Anterior cingulate cortex (tissue), 58 donors: ENCODE measurements at regions not wholly inside any gene's neighbourhood (a gene's known extent, or its start where the extent isn't known, plus 50 kb on each side); places are given as distances from the start of the nearest gene placed in this dataset.
"Not testable (repeated sequence)": the region's sequence is repeated elsewhere in the genome, so short reads cannot be mapped to it uniquely, and the experiment has no call there.

Source experiments
- DNase-seq, 58 donors: peaks; one replicate each; lab custom pipeline; 2025; lab: John Stamatoyannopoulos, UW

DNA sequence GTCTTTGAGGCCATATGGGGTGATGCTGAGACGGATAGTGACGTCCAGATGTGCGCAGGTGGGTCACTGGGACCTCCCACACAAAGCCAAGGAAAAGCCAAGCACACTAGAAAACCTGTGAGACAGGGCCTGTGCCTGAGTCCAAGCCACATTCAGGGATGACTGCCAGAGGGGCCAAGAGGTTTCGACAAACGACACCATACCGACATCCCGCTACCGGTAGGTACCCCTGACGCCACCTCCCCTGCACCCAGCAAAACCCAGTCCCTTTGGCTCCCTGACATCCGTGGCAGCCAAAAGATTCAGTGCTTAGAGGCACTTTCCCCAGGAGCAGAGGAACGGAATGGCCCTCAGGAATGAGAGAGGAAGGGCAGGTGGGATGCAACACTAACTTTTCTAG is 158.0 kb upstream of the ZNF337 start:
- not testable (repeated sequence) for DNase-seq

DNA sequence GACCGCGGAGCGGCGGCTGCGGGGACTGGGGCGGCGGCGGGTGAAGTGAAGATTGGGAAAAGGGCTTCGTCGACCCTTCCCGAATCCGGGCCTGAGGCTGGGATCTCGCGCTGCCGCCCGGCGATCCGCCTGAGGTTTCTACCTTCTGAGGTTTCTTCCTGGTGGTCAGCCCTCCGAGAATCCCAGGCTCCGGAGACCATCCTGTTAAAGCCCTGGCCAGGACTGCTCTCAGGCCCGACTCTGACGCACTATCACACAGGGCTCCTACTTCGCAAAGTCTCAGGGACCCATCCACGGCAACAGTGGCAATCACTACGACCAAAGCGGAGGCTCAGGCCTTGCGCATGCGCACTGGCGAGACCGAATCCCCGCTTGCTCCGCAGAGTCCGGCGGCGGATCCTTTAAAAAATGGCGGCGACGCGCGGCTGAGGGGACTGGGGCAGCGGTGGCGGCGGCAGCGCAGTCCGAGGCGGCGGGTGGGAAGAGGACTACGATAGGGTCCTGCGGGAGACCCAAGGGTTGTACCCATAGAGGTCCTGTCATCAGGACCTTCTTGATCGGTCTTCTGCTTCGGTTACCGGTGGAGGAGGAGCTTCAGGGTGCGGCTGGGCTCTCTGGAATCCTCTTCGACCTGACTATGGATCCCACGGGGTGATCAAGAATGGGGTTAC is 157.2 kb upstream of the ZNF337 start:
- peak in 56 of 58 donors; percentile 6 to 88 (median 70) for DNase-seq

DNA sequence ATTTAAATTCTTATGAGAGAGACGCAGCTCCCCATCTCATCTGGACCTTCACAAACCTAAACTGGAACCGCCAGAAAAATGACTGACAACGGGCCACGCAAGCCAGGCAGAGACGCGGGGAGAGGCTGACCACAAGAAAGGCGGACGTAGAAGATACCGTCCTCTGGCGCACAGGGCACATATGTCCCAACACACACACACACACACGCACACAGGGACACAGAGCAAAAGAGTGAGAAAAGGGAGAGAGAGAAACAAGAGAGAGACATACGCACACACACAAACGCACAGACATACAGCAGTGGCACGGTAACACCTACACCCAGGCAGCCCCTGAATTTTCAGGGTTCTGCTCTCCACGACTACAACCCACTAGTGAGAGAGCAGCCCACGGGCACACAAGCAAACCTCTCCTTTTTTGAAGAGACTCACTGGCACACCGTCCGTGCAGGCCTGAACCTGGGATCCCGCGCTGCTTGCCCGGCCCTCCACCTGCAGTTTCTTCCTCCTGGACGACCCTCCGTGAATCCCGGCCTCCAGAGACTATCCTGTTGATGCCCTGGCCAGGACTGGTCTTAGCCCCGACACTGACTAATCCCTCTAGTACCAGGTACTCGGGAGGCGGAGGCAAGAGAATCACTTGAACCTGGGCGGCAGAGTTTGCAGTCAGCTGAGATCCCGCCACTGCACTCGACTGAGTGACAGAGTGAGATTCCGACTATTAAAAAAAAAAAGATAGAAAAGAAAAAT is 156.5 kb upstream of the ZNF337 start:
- DNase-seq = not testable (repeated sequence)

DNA sequence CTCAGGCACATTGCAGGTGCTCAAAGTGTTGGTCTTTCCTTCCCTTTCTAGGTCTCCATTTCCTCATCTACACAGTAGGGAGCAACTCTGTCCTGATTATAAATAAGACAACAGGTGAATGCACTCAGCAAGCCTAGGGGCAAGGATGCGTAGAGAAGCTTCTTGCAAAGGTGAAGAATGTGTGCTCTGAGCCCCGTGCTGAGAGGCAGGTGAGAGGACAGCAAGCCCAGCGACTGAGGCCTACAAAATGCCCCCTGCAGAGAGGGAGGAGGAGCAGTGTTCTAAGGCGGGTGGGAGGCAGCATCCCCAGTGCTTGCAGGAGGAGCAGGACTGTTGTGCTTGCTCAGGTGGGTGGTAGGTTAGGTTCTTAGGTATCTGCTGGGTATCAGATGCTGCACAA is 153.5 kb upstream of the ZNF337 start:
- DNase-seq = not testable (repeated sequence)

DNA sequence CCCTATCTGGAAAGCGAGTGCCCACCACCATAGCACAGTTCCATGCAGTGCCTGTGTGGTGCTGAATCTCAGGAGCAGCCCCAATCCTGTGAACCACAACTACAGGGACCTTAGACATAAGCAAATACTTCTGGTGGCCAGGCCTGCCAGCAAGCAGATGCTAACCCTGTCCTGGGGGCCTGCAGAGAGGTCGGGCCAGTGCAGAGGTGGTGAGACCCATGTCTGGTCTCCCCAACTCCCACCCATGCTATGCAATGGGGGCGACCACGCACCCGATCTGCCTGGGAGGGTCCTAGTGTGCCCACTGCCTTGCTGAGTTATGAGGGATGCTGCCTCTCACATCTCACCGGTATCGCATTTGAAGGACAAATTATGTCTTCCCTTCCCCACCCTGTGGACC is 151.6 kb upstream of the ZNF337 start:
- DNase-seq = no peak

DNA sequence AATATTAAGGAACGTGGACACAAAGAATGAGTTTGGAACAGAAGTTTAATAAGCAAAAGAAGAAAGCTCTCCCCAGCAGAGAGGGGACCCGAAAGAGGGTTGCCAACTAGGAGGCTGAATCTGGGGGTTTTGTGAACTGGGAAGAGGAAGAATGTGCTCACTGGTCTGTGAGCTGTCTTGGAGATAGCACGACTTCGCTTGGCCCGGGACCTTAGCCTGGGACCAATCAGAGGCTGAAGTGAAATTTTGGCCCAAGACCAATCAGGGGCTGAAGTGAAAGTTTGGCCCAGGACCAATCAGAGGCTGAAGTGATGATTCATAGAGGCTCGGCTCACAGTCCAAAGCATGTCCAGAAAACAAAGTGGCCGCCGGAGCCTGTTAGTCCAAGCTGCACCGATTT is 148.0 kb upstream of the ZNF337 start:
- DNase-seq = not testable (repeated sequence)

DNA sequence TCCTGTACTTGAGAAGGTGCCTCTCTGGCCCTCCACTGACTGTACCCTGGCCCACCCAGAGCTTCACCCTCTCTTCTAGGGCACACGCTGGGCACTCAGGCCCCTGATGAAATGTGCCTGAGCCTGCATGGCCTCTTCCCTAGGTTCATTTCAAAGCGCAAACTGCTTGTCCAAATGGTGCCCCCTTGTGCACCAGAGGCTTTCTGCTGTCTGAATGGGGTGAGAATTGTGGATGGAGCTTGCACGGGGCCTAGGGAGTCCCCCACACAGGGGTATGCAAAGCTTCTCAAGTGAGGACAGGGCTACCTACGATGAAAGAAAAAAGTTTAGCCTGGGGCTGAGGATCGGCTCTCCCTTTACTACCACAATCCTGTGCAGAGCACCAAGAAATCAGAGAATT is 116.9 kb upstream of the ZNF337 start:
- DNase-seq = not testable (repeated sequence)

DNA sequence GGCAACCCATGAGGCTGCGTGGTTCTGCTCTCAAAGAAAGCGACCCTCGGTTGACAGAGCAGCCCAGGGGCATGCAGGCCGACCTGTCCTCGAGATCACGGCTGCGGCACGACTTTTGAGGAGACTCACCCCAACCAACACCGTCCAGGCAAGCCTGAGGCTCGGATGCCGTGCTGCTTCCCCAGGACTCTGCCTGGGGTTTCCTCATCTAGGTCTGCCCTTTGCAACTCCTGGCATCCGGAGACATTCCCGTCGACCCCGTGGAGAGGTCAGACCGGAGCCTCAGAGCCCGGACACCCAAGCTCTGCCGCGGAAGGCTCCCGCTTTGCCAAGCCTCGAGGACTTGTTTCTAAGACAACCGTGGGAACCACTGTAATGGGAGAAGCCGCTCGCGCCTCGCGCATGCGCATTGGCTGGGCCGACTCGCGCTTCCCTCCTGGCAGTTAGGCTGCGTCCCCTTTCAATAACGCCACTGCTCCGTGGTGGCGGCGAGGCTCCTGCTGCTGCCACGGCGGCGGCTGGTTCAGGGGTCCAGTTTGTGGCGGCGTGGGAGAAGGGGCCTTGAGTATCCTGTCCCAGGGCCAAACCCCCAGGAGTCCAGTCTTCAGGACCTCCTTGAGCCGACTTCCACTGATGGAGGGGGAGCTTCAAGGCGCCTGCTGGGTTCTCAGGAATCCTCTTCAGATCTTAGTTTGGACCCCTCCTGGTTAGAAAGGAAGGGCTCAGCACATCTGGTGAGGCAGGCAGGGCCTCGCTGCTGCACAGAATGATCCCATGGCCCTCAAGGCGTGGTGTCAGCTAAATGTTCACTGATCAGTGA is 101.7 kb upstream of the ZNF337 start:
- DNase-seq = not testable (repeated sequence)

DNA sequence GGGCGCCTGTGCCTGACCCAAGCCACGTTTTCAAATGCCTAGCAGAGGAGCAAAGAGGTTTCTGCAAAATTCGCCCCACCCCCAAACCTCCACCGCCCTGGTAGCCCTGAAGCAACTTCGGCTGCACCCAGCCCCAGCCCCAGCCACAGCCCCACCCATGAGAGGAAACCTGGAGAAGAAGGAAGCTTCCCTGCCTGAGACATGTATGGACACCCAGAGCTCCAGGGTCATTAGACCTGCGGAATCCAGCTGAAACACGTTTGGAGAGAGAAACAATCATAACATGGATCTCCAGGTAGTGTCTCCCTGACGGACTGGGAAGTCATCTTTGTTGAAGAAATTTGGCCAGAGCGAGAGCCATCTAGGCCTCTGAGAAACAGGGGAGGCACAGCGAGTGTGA is 100.4 kb upstream of the ZNF337 start:
- not testable (repeated sequence) for DNase-seq

DNA sequence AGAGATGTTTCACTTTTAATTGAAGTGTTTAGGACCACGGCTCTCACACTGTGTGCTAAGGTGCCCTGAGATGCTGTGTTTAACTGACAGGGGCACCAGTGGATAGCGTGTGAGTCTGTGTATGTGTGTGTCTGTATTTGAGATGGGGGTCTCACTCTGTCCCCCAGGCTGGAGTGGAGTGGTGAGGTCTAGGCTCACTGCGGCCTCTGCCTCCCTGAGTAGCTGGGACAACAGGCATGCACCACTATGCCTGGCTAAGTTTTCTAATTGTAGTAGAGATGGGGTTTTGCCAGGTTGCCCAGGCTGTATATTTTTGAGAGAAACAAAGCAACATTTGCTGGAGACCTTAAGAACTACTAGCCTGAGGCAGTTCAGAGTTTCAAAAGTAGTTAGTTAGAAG is 80.6 kb upstream of the ZNF337 start:
- not testable (repeated sequence) for DNase-seq

DNA sequence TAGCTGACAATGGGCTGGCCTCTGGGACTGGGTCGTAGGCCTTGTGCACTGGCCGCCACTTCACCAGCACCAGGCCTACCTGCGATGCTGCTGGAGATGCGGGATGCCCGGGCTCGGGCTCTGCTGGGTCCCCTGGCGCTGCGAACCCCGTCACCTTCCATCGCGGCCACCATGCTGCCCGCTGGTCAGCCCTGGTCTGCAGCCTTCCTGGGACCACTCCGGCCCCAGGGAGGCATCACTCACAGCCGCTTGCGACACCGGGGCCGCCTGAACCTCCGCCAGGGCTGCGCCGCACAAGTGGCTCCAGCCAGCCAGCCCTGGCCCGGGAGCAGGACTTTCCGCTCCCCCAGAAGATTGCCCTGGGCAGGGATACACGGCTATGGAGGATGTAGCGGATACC is 78.1 kb upstream of the ZNF337 start:
- DNase-seq = not testable (repeated sequence)

DNA sequence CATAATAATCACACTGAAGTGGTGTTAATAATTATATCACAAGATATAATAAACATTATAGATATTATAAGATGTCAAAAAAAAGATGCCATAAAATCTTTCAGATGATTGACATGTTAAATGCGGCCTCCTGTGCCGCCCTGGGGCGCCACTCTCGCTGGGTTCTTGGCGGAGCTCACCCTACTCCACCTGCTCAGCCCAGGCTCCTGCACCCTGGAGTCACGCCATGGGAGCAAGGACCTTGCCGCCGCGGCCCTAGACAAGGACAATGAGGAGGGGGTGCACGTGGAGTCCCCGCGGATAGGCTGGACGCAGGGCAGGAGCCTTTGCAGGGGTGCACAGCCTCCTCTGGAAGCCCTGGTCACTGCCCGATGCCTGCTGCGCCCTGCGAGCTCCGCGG is 77.5 kb upstream of the ZNF337 start:
- not testable (repeated sequence) for DNase-seq

DNA sequence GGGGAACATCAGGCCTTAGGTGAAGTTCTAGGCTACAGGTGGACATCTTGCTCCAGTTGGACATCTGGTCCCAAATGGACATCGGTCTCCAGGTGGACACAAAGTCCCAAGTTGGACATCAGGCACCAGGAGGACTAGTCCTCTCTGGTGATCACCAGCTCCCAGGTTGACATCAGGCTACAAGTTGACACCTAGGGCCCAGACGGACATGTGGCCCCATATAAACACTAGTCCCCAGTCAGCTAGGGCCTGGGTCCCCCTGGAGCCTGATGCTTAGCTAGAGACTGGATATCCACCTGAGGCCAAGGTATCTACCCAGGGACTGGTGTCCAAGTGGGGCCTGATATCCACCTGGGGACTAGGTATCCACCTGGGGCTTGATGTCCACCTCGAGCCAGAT is 75.8 kb upstream of the ZNF337 start:
- DNase-seq = not testable (repeated sequence)

DNA sequence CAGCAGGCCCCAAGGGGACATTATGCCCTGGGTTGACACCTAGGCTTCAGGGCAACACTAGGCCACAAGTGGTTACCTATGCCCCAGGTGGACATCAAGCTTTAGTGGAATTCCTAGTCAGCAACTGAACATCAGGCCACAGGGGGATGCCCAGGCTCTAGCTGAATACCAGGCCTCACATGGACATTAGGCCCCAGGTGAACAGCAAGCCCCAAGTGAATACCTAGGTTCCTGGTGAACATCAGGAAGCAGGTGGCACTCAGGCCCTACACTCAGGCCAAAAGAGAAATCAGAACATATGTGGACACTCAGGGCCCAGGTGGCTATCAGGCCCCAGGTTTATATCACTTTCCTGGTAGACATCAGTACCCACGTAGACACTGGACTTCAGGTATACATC is 75.2 kb upstream of the ZNF337 start:
- not testable (repeated sequence) for DNase-seq

DNA sequence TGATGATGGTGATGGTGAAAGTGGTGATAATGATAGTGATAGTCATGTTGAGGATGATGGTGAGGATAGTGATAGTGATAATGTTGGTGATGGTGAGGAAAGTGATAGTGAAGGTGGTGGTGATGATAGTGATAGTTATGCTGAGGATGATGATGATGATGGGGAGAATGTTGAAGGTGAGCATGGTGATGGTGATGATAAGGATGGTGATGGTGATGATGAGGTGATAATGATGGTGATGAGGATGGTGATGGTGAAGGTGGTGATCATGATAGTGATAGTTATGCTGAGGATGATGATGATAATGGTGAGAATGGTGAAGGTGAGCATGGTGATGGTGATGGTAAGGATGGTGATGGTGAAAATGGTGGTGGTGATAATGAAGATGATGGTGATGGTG is 64.9 kb upstream of the ZNF337 start:
- no peak for DNase-seq

DNA sequence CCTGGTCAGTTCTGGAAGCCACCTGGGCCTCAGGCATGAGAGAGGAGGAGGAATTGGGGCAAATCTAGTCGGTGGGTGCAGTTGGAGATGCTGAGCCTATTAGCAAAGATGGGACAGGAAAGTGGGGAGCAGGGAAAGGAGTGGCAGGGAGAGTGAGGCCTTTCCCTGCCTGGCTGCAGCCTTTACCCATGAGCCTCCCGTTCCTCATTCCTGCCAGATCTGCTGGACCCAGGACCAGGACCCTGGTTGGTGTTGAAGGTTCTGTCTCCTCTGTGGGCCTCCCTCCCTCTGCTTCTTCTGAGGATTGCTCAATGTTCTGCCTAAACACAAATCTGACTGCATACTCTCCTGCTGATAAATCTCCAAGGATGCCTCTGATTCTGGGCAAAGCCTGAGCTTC is 64.4 kb upstream of the ZNF337 start:
- not testable (repeated sequence) for DNase-seq

DNA sequence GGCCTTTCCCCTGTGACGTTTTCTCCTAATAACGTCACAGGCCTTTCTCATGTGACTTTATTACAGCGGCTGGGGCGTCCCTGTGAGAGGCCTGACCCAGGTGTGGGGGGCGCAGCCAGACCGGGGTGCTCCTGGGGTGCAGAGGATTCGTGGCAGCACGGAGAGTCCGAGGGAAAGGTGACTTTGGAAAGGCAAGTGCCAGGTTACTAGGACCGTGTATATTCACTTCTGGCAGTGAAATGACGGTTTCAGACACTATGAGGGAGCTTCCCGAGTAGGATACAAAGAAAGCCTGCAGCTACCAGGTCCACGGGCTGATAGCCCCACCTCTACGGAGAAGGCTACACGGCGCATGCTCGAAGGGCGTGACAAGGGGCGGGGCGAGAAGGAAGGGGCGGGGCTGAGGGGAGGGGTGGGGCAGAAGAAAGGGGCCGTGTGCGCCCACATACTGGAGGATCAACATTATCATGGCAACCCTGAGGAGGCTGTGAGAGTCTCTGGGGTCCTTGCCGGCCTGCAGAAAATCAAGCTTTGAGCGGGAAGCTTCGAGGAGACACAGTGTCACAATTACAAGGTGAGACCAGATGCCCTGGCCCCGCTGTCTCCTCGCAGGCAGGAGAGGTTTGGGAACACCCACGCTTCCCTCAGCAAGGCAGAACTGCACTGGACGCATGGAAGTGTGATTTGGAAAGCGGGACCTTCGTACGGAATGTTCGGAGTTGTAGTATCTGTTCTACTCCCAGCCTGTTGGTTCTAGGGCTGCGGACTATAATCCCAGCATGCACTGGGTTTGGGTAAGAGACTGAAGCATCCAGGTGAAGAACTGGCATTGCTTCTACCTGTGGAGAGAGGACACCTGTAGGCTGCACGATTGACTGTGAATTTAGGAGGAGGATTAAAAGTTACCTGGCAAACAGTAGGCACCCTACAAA is 54.4 kb upstream of the ZNF337 start:
- peak in 30 of 58 donors; percentile 1 to 45 (median 26) for DNase-seq

DNA sequence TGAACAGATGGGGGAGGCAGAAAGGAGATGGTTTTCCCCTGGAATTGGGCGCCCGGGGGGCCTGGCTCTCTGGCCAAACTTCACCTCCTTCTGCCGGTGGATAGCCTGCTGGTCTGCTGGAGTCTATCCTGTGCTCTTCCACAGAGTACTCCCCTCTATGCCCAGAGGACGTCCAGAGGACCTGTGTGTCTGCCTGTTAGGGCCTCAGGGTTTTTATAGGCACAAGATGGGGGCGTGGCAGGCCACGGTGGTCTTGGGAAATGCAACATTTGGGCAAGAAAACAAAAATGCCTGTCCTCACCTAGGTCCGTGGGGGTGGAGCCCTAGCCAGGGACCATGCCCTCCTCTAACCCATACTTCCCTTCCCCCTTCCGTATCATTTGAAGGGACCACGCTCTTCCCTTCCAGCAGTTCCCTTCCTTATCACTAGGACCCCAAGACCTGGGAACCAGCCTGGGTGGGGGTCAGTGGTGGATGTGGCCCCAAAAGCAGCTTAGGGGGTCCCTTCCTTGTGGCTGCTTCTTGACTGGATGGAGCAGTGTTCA is 53.6 kb upstream of the ZNF337 start:
- no peak for DNase-seq

DNA sequence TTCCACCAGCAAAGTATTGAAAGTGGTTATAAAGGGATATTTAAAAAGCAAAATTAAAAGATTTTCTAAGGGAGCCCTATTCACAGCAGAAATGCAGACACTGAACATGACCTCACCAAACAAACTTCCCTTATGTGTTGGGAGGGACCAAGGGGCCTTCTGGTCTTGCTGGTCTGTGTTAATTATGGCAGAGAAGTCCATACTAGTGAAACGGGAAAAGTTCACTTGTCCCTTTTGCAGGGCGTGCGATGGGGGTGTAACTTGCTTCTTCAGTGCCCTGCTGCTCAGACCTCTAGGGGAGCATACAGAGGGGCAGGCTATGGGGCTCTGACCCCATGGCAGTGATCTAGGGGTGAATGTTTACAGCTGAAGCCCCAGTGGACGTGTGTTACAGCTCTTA is 53.0 kb upstream of the ZNF337 start:
- DNase-seq = no peak
